ENCODE measurements at regions not wholly inside any gene's neighbourhood (a gene's known extent, or its start where the extent isn't known, plus 50 kb on each side); places are given as distances from the start of the nearest gene placed in this dataset.
"Not testable (repeated sequence)": the region's sequence is repeated elsewhere in the genome, so short reads cannot be mapped to it uniquely, and the experiment has no call there.

- H3K27me3 ChIP-seq = no peaks in the 10 kb centered on the region
- WGBS = 64% methylated on average over 2 of the region's 2 CpGs
- no peak overlapping the region for H3K4me3 ChIP-seq
- TF ChIP-seq CTCF (IDR thresholded peaks at IDR 0.05) (no peak), EP300 (IDR thresholded peaks at IDR 0.05) (no peak), POLR2AphosphoS5 (IDR thresholded peaks at IDR 0.05) (no peak), POLR2A (IDR thresholded peaks at IDR 0.05; ENCODE audit: low read depth) (no peak)
- no peaks in the 10 kb centered on the region for H3K36me3 ChIP-seq
- no peaks in the 10 kb centered on the region for H3K4me1 ChIP-seq
- peaks cover 0 to 2% (median 0%) of the 10 kb centered on the region in 4 donors for H3K9me3 ChIP-seq
- intact Hi-C loops (cut with DNase I) = no loop called here
- no peak overlapping the region for H3K27ac ChIP-seq (replicated peaks in 1 of 4)
- DNase-seq (ENCODE audit: extremely low spot score) = no peak
Measured at GRCh38 chr7:109638321-109638720, 1068.6 kb downstream of the DNAJB9 start.

DNA sequence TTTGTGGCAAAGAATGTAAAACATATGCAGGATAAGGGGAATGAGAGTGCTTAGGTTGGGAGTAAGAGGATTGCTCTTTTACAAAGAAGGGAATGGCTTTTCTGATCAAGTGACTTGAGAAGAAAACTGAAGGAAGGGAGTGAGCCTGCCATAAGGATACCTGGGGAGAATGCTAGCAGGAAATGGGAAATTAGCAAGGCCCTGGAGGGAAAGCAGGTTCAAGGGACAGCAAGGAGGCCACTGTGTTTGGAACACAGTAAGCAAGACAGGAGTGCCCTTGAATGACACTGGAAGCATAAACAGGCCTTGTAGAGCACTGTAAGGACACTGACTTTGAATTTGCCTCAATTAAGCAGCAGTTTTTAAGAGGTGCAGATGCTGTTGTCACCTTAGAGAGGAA lies 1069.9 kb downstream of the DNAJB9 start:
- no peaks in the 10 kb centered on the region for H3K27me3 ChIP-seq
- H3K4me1 ChIP-seq = no peaks in the 10 kb centered on the region
- no peak overlapping the region for H3K27ac ChIP-seq (replicated peaks in 1 of 4)
- no peak for TF ChIP-seq POLR2A (IDR thresholded peaks at IDR 0.05; ENCODE audit: low read depth)
- TF ChIP-seq EP300 (IDR thresholded peaks at IDR 0.05) = no peak
- no peak for TF ChIP-seq POLR2AphosphoS5 (IDR thresholded peaks at IDR 0.05)
- no peak for TF ChIP-seq CTCF (IDR thresholded peaks at IDR 0.05)
- H3K36me3 ChIP-seq = no peaks in the 10 kb centered on the region
- intact Hi-C loops (cut with DNase I) = no loop called here
- DNase-seq (ENCODE audit: extremely low spot score) = no peak
- no peaks in the 10 kb centered on the region for H3K9me3 ChIP-seq
- H3K4me3 ChIP-seq = no peak overlapping the region

DNA sequence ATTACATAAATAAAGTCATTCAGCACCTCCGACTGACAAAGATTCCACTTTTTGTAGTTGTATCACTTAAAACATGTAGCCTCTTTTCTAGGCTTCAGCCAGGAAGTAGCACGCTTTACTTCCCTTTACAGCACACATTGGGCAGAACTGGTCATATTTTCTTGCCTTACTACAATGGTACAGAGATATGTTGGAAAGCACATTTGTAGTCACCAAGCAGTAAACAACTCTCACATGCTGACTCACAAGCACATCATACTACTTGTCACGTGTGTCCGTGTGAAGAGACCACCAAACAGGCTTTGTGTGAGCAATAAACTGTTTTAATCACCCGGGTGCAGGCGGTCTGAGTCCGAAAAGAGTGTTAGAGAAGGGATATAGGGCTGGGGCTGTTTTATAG lies 1071.8 kb downstream of the DNAJB9 start:
- no peak for DNase-seq (ENCODE audit: extremely low spot score)
- 92% methylated on average over 7 of the region's 7 CpGs for WGBS
- no peaks in the 10 kb centered on the region for H3K27me3 ChIP-seq
- H3K36me3 ChIP-seq = no peaks in the 10 kb centered on the region
- no peaks in the 10 kb centered on the region for H3K4me1 ChIP-seq
- intact Hi-C loops (cut with DNase I) = no loop called here
- TF ChIP-seq POLR2A (IDR thresholded peaks at IDR 0.05; ENCODE audit: low read depth) = no peak
- H3K4me3 ChIP-seq = no peak overlapping the region
- no peaks in the 10 kb centered on the region for H3K9me3 ChIP-seq
- H3K27ac ChIP-seq (replicated peaks in 1 of 4) = no peak overlapping the region

DNA sequence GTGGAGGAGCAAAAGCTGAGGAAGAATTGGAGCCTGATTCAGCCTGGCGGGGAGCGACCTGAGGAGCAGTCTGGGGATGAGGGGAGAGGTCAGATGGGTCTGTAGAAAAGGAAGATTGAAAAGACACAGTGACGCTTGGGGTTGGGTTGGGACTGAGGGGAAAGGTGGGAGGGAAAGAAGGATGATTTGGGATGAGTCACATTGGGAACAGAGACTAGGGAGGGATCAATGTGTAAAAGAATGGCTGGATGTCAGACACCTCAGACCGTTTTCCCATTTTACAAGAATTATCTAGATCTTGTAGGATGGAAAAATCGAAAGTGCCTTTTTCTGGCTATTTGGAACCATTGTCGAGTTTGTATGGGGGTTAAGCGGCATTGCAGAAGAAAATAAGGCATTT lies 1076.5 kb downstream of the DNAJB9 start:
- Histone ChIP-seq H3K27ac (replicated peaks in 1 of 4) (no peak overlapping the region), H3K36me3 (no peaks in the 10 kb centered on the region), H3K27me3 (no peaks in the 10 kb centered on the region), H3K4me3 (no peak overlapping the region), H3K9me3 (no peaks in the 10 kb centered on the region), H3K4me1 (no peaks in the 10 kb centered on the region)
- no peak for DNase-seq (ENCODE audit: extremely low spot score)
- intact Hi-C loops (cut with DNase I) = no loop called here
- 83% methylated on average over 7 of the region's 7 CpGs for WGBS
- TF ChIP-seq EP300 (IDR thresholded peaks at IDR 0.05) = no peak
- no peak for TF ChIP-seq POLR2AphosphoS5 (IDR thresholded peaks at IDR 0.05)
- TF ChIP-seq CTCF (IDR thresholded peaks at IDR 0.05) = no peak
- no peak for TF ChIP-seq POLR2A (IDR thresholded peaks at IDR 0.05; ENCODE audit: low read depth)

- DNase-seq (ENCODE audit: extremely low spot score); H3K4me3 ChIP-seq; H3K27me3 ChIP-seq; H3K27ac ChIP-seq (replicated peaks in 1 of 4); H3K4me1 ChIP-seq; H3K36me3 ChIP-seq; intact Hi-C loops (cut with DNase I); H3K9me3 ChIP-seq: not testable (repeated sequence)
- WGBS = 72% methylated on average over 5 of the region's 5 CpGs
Measured at GRCh38 chr7:109646594-109646993, 1076.9 kb downstream of the DNAJB9 start.

DNA sequence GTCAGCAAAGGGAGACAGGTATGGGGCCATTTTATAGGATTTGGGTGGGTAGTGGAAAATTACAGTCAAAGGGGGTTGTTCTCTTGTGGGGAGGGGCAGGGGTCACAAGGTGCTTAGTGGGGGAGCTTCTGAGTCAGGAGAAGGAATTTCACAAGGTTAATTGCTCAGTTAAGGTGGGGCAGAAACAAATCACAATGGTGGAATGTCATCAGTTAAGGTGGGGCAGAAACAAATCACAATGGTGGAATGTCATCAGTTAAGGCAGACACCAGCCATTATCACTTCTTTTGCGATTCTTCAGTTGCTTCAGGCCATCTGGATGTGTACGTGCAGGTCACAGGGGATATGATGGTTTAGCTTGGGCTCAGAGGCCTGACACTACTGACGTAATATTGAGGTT lies 1077.6 kb downstream of the DNAJB9 start:
- DNase-seq (ENCODE audit: extremely low spot score); H3K36me3 ChIP-seq; H3K4me3 ChIP-seq; intact Hi-C loops (cut with DNase I); H3K4me1 ChIP-seq; H3K27me3 ChIP-seq; H3K27ac ChIP-seq (replicated peaks in 1 of 4); H3K9me3 ChIP-seq: not testable (repeated sequence)
- 56% methylated on average over 3 of the region's 3 CpGs for WGBS

All from esophagus muscularis mucosa (tissue), 4 donors.